Daoy (cell line): ENCODE measurements at regions not wholly inside any gene's neighbourhood (a gene's known extent, or its start where the extent isn't known, plus 50 kb on each side); places are given as distances from the start of the nearest gene placed in this dataset.
A peak's percentile ranks its signal among the peaks of the same experiment; 100 is the strongest.

Experiments used
- DNase-seq: peaks from one replicate; pipeline ENCODE4 v3.0.0-alpha.2; 2015; ENCODE audit warnings: low read depth

- DNase-seq: no peak
Observed at GRCh38 chr15:36356466-36356865, 223.0 kb upstream of the CDIN1 start.

- peak; percentile 77 for DNase-seq
Observed at GRCh38 chr15:36356978-36357601, 222.3 kb upstream of the CDIN1 start.

GRCh38 chr15:36358094-36358493 lies 221.3 kb upstream of the CDIN1 start:
- peak; percentile 92 for DNase-seq

- peak; percentile 51 for DNase-seq
Observed at GRCh38 chr15:36358523-36358922, 220.9 kb upstream of the CDIN1 start.

- peak; percentile 82 for DNase-seq
Observed at GRCh38 chr15:36359286-36359685, 220.1 kb upstream of the CDIN1 start.

GRCh38 chr15:36361351-36361870 lies 218.0 kb upstream of the CDIN1 start:
- DNase-seq: peak; percentile 83

- peak; percentile 45 for DNase-seq
Observed at GRCh38 chr15:36362509-36362915, 216.9 kb upstream of the CDIN1 start.

- peak; percentile 55 for DNase-seq
Observed at GRCh38 chr15:36363335-36363734, 216.1 kb upstream of the CDIN1 start.

GRCh38 chr15:36364377-36364776 lies 215.0 kb upstream of the CDIN1 start:
- no peak for DNase-seq

- DNase-seq: no peak
Observed at GRCh38 chr15:36365963-36366362, 213.5 kb upstream of the CDIN1 start.

GRCh38 chr15:36370051-36370730 lies 209.2 kb upstream of the CDIN1 start:
- DNase-seq: no peak

- peak; percentile 69 for DNase-seq
Observed at GRCh38 chr15:36370731-36371112, 208.7 kb upstream of the CDIN1 start.

- no peak for DNase-seq
Observed at GRCh38 chr15:36371509-36371908, 207.9 kb upstream of the CDIN1 start.

GRCh38 chr15:36372968-36373367 lies 206.5 kb upstream of the CDIN1 start:
- DNase-seq: no peak

GRCh38 chr15:36373550-36373949 lies 205.9 kb upstream of the CDIN1 start:
- DNase-seq: peak; percentile 74

GRCh38 chr15:36389107-36389506 lies 190.3 kb upstream of the CDIN1 start:
- DNase-seq: no peak

GRCh38 chr15:36390491-36390890 lies 188.9 kb upstream of the CDIN1 start:
- no peak for DNase-seq

- DNase-seq: no peak
Observed at GRCh38 chr15:36392676-36393266, 186.7 kb upstream of the CDIN1 start.

GRCh38 chr15:36398212-36398611 lies 181.2 kb upstream of the CDIN1 start:
- DNase-seq: no peak

- no peak for DNase-seq
Observed at GRCh38 chr15:36399276-36399675, 180.2 kb upstream of the CDIN1 start.

GRCh38 chr15:36400936-36401585 lies 178.4 kb upstream of the CDIN1 start:
- no peak for DNase-seq

GRCh38 chr15:36401586-36401966 lies 177.8 kb upstream of the CDIN1 start:
- DNase-seq: peak; percentile 28

GRCh38 chr15:36403351-36403750 lies 176.1 kb upstream of the CDIN1 start:
- DNase-seq: no peak
